ENCODE measurements at regions not wholly inside any gene's neighbourhood (a gene's known extent, or its start where the extent isn't known, plus 50 kb on each side); places are given as distances from the start of the nearest gene placed in this dataset.

DNA sequence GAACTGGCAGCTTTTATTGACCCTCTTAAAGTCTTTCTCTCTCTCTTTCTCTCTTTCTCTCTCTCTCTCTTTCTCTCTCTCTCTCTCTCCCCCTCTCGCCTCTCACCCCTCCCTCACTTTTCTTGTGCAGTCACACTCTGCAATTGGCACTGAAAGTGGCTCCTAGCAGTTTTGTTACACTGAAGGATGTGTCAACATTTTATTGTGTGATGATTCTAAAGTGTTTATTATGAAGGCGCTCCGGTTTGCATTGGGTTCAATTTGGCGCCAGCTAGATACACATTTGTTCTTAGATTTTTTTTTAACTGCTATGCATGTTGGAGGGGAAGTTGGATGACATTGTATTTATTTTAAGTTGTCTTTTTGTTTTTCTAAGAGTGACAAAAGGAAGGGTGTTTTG is 64.0 kb upstream of the CHRM3 start:
- no peak for DNase-seq (ENCODE audit: low read depth)

DNA sequence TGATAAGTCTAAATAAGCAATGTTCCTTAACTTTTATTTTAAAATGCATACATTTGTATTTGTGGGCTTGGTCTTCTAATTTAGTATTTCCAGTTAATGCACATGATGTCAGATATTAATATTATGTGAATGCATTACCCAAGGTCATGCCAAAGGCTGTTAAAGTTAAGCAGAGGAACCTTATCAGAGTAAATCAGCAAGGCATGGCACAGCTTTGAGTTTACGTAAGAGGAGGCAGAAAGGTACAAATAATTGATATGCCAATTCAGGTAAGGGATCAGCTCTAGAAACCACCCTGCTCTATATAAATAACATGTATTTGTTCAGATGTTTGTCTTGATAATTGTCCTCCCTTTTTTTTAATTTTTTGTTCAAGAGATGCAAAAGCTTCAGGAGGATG is 64.5 kb upstream of the CHRM3 start:
- no peak for DNase-seq (ENCODE audit: low read depth)

DNA sequence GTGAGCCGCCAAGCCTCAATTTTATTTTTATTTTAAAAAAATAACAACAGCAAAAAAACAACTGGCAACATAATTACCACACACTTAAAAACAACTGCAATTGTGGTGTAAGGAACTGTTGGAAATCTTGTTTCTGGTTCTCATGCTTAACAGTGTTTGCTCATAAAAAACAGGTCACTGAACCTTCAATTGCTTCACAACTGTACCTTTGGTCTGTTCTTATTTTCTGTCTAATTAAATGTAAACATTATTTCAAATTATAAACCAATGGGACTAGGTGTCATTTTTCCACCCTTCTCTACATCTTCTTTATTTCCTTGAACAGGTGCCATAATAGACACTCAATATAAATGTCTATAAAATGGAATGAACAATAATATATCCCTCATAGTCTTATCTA is 68.4 kb upstream of the CHRM3 start:
- no peak for DNase-seq (ENCODE audit: low read depth)

DNA sequence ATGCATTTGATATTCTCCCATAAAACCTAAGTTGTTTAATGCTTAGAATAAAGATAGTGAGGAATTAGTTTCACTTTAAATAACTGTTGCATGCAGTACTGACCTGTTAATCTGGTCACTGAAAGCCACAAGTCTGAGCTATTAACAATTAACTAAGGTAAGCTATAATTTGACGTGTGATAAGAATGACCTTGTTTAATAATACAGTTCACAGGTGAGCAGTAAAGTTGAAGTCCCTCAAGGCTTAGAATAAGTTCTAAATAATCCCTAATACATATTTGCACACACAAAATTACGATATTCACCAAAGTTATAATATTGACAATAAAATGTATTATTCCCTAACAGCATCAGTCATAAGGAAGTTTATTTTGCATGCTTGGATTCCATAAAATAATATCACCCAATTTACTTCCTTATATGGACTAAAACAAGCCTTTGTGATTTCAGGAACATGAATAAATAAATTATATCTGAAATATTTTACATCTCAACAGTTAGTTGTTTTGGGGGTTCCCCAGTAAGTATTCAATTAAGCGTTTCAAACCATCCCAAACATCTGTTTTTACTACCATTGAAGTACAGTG is 70.6 kb upstream of the CHRM3 start:
- no peak for DNase-seq (ENCODE audit: low read depth)

DNA sequence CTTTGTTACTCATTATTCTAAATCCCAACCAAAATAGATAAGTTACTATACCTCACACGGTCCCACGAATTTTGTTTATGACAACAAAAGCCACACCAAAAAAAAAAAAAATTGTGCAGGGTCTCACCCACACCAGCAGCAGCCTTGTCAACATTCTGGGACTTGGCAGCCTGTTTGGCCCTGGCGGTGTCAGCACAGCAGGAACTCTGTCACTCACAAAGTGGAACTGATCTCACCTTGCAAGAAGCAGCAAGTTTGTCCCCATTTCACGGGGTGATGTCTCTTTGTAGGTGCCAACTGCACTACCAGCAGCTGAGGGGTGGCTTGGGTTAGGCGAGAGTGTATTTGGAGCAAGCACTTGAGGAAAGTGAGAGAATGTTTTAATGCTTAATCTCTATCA is 75.0 kb upstream of the CHRM3 start:
- DNase-seq (ENCODE audit: low read depth) = no peak

DNA sequence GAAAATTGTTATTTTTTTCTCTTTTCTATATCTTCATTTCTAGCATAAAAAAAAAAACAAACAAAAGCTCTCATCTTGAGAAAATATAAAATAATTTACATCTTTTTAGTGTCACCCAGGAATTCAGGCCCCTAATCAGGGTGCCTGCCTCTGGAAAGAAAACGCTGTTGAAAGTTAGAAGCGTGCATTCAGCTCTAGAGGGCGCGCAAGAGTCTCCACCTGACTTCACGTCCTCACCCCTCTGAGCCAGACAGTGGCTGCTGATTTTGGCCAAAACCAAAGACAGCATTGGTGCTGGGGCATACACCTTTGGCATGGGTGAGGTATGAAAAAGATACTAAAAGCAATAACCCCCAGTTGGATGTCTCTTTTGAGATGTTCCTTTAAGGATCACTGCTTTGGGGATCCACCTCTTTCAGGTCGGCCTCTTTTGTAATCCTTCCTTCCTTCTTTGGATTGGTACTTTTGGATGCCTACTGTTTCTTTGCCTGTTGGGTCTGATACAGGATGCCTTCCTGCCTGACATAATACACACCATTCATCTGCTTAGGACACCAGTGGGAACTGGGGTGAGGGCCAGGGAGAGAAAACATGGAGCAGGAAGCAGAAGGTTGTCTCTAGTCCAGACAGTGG is 77.6 kb upstream of the CHRM3 start:
- DNase-seq (ENCODE audit: low read depth) = peak; percentile 17

DNA sequence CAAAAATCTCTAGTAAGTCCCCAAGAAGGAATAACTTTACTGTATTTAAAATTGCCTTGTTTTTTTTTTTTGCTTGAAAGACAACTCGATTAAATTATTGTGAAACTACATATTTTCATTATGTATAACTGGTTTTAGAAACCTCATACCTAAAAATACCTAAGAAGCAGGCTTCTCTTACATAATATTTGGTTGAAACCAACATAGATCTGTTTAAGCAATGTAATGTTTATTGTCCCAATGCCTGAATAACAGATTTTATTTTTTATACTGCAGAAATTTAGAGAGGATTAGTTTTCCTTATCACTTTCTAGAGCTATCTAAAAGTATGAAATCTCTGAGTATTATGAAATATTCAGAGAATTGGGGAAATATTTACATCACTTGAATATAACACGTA is 78.5 kb upstream of the CHRM3 start:
- no peak for DNase-seq (ENCODE audit: low read depth)

DNA sequence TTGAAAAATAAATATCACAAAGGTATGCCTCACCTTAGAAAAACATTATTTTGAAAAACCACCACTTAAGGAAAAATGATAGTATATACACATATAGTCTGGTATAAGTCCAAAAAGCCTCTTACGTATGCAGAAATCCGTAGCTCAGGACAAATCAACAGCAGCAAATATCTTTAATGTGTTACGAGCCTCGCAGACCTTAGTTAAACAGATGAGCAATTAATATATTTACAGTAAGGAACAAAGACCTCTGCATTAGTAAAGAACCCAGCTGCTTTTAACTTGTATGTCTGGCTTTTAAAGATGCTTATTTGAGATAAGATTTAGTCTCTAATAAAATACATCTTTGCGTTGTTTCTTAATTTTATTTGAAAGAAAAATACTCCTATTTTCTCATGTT is 79.9 kb upstream of the CHRM3 start:
- no peak for DNase-seq (ENCODE audit: low read depth)

DNA sequence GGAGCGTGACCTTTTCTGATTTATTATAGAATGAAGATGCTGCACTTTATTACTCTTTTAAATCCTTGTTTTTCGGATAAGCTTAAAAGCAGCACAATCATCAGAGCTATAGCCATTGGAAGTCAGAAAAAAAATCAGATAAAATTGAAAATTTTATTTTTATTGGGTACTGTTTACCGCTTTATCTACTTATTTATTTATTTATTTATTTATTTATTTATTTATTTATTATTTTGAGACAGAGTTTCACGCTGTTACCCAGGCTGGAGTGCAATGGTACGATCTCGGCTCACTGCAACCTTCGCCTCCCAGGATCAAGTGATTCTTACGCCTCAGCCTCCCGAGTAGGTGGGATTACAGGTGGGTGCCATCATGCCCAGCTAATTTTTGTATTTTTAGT is 83.1 kb upstream of the CHRM3 start:
- no peak for DNase-seq (ENCODE audit: low read depth)

DNA sequence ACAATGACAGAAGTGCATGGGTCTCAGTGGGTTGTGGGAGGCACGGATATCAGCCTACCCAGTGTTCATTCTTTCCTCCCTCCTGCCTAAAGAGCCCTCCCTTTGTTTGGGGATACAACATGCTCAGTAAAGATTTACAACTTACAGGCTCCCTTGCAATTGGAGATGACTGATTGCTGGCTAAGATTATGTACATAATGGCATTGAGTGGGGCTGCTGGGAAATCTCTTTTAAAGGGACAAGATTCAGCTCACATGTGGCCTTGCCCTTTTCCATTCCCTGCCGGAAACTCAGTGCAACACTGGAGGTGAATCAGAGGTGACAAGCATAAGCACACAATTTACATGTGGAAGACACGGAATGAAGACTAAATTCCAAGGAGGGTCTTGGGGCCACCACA is 83.7 kb upstream of the CHRM3 start:
- DNase-seq (ENCODE audit: low read depth) = no peak

DNA sequence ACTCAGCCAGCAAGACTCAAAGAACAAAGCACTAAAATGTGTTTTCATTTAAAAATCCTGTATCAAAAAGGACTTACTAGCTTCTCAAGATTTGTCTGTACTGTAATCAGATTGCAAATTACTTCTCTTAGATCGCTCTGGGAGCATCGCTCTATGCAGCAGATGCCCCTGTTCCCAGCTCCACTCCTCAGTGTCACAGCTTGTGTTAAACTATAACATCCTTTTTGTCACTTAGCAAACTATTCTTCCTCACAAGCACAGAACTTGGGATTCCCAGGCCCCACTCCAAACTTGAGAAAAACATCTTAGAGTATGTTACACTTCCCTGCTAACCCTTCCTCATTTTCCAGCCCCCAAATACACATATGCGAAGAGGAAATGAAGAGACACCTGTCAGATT is 85.1 kb upstream of the CHRM3 start:
- DNase-seq (ENCODE audit: low read depth) = no peak

DNA sequence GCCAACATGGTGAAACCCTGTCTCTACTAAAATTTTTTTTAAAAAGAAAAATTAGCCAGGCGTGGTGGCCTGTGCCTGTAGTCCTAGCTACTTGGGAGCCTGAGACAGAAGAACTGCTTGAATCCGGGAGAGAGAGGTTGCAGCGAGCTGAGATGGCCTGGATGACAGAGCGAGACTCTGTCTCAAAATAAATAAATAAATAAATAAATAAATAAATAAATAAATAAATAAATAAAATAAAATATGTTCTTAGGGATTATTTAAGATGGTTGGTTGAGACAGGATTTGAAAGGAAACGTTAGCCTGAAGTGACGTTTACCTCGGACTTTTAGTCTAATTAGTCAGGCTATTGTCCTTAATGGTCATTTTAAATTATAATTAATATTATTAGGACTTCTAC is 88.5 kb upstream of the CHRM3 start:
- DNase-seq (ENCODE audit: low read depth) = no peak

DNA sequence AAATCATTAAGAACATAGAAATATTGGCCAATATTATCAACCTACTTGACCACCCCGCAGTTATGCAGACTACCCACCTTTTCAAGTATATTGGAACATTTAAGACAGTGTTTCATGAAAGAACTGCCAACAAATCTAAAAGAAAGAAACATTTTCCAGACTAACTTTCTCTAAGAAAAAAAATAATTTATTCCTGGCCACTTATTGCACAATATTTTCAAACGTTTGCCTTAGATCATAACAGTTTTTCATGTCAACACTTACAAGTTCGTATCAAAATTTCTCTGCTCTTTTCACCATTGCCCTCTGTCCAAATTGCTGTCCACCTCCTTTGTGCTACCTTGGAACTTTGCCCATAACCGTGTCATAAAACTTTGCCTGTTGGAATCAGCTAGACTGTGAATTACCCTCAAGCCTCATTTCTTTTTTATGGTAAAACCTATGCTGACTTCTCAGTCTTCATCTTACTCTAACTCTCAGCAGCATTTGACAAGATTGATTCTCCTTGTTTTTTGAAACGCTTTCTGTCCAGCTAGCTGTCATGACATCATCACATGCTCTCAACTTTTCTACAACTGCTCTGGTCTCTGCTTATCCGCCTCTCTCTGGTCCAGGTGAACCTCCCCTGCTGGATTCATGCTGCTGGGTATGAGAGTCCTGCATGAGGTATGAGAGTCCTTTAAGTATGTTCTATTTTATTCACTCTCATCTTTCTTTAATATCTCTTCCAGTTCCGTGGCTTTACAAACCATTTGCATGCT is 92.8 kb upstream of the CHRM3 start:
- no peak for DNase-seq (ENCODE audit: low read depth)

DNA sequence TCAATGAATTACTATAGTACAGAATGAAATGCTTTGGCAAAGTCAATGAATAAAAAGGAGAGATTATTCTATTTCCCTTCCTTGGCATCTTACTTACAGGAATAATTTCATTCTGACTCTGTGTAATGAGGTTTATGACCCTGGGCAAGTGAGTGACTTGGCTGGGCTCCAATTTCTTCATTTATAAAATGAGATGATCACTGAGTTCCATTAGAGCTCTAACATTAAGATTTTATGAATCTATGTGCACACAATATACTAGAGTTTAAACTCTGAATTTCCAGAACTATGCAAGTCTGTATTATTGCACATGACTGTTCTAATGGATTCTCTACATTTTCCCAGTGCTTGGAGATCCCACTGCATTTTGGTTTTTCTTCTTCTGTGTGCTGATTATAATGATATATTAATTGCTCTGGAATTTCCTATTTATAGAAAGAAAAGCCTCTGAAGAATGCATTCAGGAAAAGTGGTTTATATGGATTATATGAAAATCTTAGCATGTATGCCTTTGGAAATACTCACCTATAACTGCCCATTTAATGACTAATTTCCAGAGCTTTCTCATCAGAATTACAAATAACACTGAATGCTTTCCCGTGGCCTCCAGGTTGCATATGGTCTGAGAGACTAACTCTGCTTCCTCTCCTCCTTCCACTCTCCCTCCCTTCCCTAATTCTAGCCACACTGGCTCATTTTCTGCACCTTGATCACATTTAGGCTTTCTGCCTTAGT is 97.4 kb upstream of the CHRM3 start:
- no peak for DNase-seq (ENCODE audit: low read depth)

DNA sequence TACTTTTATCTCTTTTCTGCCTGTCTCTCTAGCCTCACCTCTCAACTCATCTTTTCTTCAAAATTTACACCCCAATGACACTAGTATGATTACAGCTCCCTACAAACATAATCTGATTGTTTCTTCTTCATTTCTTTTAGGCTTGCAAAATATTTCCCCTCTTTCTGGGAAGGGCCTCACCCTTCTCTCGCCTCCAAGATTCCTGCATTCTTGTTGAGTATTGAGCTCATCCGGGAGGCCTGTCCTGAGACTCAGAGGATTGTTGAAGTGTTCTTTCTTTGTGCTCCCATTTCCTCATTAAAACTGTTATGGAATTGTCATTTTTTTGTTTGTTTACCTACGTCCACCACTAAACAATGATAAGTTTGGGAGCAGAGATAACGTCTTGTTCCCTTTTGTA is 99.1 kb upstream of the CHRM3 start:
- DNase-seq (ENCODE audit: low read depth) = no peak

DNA sequence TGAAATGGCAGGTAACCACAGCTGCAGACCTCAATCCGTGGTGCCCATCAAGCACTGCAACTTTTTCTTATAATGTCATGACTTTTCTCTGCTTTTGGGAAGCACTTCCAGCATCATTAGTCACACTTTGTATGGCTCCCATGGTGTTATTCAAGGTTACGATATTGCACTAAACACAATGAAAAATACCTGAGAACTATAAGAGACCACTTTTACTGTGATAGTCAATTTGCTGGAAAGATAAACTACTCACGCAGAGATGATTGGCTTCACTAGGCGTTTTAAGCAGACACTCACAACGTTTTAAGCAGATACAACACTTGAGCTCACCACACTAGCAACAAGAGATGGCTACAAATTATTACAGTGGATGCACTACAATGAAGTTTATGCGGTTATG is 103.2 kb upstream of the CHRM3 start:
- no peak for DNase-seq (ENCODE audit: low read depth)

DNA sequence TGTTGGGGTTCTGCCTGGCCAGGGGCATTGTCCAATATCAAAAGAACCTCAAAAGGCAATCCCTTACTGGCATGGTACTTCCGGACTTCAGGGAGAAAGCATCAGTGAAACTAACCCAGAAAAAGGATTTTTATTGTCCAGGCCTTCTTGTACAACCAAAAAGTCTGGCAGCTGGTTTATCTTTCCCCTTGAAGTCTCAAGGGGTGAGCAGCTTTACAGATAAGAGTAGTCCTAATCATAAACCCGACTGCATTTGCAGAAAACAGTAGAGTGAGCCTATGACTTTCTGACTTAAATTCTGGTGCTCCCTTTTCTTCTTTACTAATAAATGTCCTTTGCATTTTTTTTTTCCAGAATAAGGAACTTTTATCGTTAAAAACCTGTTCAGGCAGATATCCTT is 104.0 kb upstream of the CHRM3 start:
- DNase-seq (ENCODE audit: low read depth) = no peak

DNA sequence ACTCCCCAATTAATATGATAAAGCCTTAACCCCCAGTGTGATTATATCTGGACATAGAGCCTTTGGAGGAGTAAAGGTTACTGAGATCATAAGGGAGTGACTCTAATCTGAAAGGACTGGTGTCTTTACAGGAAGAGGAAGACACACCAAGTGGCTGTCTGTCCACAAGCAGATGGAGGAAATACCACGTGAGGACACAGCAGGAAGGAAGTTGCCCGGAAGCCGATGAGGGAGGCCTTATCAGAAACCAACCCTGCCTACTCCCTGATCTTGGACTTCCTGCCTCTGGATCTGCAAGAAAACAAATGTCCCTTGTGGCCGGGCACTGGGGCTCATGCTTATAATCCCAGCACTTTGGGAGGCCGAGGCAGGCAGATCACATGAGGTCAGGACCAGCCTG is 110.3 kb upstream of the CHRM3 start:
- DNase-seq (ENCODE audit: low read depth) = no peak

DNA sequence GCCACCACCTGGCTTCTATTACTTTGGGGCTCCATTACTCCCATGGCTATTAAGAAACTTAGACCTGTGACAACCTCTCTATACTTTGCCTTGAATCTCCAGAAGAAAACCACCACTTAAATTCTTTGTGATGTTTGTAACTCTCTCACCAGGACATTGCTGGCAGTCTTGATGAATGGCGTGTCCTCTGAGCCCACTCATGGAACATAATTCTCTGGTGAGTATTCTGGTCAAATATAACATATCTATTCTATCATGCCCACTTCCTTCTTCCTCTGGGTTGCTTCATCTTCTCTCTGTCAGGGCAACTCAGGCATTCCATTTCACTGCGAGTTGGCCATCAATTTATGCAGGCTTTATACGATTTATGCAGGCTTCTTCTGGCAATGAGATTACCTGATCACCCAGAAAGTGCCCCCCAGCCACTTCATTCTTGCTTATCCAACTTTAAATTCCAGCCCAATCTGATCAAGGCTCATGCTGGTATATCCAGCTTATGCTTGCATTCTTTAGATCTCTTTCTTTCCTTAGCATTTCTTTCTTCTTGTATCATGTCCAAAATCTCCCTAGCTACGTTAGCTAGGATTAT is 112.0 kb upstream of the CHRM3 start:
- peak; percentile 57 for DNase-seq (ENCODE audit: low read depth)

DNA sequence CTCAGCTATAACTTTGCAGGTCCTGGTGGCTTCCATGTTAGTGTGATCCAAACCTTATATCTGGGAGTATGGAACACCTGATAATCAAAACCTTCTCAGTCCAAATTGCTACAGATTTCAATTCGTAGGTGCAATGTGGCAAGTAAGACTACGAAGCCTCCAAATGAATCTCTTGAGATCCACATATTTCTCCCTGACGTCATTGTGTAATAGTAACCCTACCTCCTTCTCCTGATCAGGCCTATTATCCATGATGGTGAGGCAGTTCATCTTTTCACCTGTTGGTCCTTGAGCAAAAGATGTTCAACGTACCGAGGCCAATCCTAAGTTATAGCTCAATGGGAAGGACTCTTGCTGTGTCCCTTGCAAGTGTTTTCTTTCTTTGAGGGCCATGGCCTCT is 115.9 kb upstream of the CHRM3 start:
- DNase-seq (ENCODE audit: low read depth) = no peak

DNA sequence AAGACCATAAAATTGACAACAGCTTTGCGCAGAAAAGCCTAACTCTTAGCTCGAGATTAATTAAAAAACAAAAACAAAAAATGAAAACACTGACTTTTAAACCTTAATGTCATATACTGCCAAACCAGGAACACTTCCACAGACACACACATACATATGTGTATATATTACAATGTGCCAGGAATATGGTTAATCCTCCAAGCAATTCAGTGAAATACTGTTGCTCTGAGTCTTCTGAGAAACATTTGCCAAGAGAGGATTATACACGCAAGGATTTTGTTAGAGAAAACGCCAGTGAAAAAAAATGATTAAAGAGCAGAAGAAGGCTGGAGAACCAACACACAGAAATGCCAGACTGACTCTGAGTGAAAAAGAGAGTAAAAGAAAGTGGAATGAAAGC is 116.7 kb upstream of the CHRM3 start:
- DNase-seq (ENCODE audit: low read depth) = no peak

DNA sequence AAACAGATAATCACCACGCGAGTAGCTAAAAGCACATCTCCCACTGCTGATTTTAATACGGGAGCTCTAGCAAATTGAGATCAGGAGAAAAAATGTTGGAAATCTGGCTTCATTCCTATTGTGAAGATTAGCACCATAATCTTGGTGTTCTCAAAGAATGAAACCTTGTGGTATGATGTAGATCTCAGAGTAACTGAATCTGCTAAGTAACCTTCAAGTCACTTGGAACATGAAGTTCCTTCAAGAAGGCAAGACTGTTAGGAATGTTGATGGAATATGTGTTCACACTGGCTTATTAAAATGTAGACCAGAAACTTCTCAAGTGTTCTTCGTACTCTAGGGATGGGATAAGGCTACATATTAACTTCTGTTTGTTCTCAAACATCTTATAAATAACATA is 117.4 kb upstream of the CHRM3 start:
- no peak for DNase-seq (ENCODE audit: low read depth)

DNA sequence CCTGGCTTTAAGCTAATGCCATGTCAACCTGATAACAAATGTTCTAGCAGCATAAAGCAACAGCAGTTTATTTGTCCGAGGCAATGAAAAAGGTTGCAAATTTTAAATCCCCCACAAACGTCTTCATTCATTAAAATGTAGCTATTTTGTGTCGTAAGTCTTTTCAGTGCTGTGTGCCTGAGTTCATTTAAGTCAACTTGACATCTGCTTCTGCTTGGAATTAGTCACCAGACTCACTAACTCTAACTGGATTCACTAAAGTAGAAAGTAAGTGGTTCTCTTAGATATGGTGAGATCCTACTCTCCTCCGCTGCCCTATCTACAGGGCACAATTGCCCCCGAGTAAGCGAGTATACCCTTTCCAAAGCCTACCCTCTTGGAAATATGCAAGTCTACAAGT is 118.4 kb upstream of the CHRM3 start:
- DNase-seq (ENCODE audit: low read depth) = no peak
